GM15510 (cell line): ENCODE measurements at regions not wholly inside any gene's neighbourhood (a gene's known extent, or its start where the extent isn't known, plus 50 kb on each side); places are given as distances from the start of the nearest gene placed in this dataset.

Experiments
- POLR2A ChIP-seq: IDR thresholded peaks from 3 replicates; pipeline ENCODE4 v1.6.1; 2011; ENCODE audit warnings: borderline replicate concordance; ENCODE audit not compliant: insufficient read length; ENCODE audit errors: extremely low read depth

DNA sequence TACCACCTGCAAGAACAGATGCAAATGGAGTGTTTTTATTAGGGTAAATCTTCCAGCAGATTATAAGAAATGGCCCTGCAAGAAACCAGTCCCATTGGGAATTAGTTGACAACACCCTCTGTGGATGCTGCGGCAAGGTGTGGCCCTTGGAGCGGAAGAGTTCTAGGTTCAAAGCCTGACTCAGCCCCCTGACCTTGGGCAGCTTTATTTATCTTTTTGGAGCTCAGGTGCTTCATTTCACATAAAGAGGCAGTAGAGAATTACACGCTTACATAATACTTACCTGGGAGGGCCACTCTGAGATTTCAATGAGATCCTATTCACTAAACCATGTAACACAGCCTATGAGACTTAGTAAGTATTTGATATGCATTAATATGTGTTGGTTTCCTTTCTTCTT lies 318.2 kb upstream of the SOX9 start:
- TF ChIP-seq POLR2A: no peak

DNA sequence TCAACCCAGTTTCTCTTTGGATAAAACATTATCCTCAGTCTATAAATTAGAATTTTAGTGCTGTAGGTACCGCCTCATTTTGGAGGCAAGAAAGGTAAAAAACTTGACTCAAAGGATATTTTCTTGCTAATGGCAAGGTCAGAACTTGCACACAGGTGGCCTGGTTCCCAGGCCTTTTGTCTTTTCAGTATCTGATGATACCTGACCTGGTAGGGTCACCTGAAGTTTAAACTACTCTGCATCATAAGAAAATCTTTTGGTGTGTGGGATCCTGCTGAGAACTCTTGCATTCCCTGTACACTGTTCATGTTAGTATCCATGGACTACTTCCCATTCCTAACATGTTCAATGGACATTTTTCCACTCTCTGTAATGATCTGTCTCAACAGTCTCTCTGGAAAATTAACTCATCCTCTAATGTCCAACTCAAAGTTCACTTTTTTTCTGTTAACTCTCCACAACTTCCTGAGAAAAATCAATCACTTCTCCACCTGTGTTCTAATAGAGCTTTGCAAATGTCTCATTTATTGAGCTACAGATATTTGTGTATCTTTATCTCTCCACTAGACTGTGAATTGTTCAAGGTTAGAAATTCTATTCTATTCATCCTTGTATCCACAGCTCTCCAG lies 317.1 kb upstream of the SOX9 start:
- no peak for TF ChIP-seq POLR2A

DNA sequence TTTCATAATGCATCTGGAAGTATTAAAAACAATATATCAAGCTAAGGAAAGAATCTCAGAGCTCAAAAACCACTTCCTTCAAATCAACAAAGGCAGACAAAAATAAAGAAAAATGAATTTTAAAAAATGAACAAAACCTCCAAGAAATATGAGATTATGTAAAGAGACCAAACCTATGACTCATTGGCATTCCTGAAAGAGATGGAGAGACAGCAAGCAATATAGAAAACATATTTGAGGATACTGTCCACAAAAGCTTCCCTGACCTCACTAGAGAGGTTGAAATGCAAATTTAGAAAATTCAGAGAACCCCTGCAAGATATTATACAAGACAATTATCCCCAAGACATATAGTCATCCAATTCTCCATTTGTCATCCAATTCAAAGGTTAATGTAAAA lies 311.3 kb upstream of the SOX9 start:
- TF ChIP-seq POLR2A: no peak

DNA sequence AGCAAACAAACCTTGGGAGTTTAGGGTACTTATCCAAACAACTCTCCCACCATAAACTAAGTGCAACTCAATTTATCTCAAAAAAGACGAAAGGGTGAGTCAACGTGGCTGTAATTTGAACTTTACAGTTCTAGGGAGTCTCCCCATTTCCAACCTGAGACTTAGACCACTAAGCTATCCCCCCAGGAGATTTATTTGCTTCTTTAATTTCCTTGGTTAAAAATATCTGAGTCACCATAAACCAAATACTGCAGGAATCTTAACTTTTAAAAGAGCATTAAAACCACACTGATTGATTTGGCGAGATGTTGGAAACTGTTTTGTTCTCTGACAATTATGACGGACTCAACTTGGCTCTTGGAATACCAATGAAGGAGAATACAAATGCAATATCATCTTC lies 299.3 kb upstream of the SOX9 start:
- no peak for TF ChIP-seq POLR2A

DNA sequence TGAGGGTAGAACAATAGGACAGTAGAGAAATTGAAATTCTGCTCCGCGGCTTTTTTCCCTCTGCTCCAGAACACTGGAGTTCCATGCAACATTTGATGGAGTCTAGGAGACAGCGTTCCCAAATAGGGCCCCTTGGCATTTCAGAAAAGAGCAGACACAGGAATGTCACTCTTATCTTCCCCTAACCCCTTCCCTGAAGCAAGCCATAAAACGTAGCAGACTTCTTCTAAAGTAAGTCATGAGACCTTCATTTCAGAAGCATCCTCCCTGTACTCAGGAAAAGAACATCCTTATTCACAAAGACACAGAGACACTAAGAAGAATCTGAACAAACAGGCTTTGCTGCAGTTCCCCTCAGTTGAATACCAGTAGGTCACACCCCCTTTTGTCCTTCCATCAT lies 296.1 kb upstream of the SOX9 start:
- no peak for TF ChIP-seq POLR2A

DNA sequence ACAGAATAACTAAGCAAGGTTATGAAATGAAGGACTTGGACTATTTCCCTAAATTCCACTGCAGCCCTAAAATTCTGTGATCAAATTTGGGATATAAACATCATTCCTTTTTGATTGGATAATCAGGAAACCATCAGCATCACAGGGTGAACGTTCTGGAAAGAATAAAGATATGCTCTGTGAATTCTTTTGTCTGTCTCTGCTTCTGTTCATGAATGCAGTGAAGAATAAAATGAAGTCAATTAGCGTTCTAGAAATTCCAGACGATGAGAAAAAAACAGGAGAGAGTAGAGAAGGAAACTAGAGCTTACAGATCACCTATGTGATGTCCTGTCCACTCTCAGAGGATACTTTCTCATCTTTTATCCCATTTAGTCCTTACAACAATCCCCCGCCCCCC lies 295.1 kb upstream of the SOX9 start:
- TF ChIP-seq POLR2A: no peak

DNA sequence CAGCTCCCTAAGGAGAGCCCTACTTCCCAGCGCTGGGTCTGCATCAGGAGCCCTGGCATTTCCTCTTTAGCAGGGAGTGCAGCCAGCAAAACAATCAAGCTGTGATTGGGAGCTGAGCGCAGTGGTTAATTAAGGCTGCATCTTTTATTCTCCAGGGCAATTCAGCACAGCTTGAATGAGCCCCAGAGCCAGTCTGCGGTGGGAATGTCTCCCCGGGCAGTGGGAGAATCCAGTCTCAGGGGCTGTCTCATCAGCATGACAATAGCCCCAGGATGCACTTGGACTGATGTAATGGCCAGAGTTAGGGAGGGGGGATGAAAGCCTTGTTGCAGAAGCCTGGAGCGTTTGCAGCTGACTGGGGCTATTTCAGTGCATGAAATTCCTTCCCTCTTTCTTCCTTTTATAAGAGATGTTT lies 292.6 kb upstream of the SOX9 start:
- TF ChIP-seq POLR2A: no peak

DNA sequence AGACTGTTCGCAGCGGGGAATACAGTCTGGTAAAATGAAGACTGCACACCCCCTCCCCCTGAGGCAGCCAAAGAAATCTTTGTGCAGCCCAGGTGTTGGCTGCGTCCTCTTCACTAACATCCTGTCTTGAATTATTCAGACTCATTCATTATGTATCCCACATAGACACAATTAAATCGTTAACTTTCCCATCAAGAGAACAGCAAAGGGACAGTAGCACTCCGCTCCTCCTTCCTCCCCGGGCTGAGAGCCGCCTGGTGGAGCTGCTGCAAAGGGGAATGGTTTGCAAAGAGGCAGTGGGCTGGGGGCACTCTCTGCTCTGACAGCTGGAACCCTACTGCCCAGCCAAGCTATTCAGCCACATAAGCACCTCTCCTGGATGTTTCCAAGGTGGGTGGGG lies 290.0 kb upstream of the SOX9 start:
- TF ChIP-seq POLR2A: no peak

DNA sequence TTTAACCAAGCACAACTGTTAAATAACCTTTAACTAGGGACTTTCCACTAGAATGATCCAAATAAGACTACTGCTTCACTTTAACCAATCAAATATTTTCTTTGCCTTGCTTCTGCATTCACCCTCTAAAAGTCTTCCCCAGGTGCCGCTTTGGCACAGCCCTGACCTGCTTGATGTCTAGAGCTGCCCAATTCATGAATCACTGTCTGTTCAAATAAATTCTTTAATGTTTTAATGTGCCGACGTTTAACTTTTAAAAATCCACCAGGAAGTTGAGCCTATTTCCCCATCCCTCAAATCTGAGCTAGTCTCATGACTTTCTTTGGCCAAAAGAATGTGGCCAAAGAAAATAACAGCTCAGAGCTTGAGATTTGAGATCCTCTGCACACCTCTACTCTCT lies 277.8 kb upstream of the SOX9 start:
- TF ChIP-seq POLR2A: no peak

DNA sequence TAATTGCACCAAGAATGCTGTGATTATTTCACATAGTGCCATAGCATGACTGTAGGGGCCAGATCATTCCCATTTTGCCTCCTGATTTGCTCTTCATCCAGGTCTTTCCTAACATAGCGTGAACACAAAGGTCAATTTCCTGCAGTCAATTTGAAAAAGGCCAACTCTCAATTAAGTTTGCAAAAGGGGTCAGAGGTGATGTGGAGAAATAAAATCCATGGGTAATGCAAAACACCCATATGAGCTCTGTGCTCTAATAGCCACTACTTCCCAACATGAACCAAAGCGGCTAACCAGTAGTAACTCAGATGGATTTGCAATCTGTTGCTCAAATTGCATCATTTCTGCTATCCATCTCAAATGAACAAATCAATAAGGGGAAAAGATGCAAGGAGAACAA lies 275.5 kb upstream of the SOX9 start:
- TF ChIP-seq POLR2A: no peak

DNA sequence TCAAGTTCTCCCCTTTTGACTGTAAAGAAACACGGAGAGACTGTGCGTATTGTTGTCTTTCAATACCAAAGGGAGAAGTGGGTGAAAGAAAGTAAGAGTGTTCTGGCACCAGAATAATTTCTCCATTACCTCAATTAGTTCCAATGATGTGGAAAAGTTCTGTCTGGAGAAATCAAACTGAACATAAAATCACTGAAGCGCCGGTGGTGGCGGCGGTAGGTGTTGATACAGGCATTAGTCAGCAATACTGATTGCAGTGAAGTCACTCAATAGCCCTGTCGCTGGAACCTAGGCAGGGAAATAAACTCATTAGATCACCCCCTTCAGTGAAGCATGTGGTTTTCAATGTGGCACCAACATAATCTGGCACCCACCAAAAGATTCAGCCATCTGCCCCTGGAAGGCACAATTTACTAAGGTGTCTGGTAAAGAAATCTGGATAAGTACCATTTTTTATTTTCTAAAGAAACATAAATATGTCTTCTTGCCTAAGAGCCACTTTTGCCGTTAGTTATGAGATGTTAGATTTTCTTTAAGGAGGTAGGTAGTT lies 274.2 kb upstream of the SOX9 start:
- no peak for TF ChIP-seq POLR2A

DNA sequence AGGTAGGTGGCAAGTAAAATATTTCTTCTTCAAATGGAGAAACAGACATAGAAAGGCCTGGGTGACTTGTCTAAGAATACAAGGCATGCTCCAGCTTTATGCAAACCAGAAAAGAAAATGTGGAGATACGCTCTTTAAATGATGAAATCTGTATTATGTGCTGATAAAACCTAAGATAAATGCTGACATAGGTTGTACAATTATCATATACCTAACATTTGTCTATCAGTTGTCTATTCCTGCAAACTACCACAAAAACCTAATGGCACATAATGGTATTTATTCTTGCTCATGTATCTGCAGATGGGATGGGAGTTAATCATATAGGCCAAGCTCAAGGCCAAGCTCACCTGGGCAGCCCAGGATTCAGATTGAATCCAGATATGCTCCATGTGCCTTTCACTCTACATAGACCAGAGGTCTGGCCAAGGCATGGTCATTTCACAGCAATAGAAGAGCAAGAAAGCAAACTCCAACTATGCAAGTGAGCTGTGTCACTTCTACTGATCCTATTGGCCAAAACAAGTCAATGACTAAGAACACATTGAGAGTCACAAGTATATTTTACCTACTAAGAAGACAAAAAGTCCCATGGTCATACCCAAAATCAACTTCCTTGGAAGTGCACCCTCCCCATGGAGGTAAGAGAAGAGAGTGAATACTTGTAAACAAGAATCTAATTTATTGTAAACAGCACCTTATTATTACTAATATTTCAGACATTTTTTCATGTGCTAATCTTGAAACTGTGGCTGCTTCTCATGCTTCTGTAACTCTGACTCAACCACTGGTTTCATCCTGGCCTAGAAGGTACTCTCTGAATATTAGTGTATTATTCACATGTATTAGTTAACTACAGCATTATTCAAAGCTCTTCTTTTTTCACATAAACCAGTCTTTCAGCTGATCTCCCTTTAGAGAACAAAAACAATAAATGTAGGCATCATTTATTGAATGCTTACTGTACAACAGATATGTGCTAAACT lies 270.7 kb upstream of the SOX9 start:
- TF ChIP-seq POLR2A: no peak

DNA sequence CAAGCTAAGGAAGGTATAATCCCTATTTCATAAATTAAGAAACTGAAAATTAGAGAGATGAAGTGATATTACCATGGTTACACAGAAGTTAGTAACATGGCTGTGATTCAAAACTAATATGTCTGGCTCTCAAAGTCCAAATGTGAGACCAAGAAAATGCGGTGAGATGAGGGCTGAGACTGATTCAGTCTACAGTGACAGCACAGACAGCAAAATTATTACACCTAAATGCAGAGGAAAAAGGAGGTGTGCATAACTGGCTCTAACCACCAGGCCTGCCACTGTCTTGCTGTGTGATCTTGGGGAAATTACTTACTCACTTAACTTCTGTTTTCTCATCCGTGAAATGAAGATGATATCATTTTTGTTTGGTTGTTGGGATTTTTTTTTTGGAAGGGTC lies 270.0 kb upstream of the SOX9 start:
- no peak for TF ChIP-seq POLR2A

DNA sequence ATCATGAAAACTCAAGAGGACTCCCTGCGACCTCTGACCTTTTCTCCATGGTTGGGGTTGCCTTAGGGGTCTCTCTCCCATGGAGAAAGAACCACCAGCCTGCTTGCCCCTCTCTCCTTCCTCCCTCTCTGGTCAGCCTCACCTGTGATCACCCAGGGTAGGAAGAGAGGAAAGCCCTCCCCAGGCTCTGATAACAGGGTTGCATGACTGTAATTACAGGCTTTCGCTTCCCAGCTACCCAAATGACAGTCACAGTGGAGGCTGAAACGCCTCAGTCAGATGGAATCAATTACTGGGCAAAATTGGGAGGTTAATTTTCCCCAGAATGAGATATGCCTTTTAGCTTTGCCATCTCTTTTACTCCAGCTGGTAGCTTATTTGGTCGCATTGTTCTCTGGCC lies 265.8 kb upstream of the SOX9 start:
- TF ChIP-seq POLR2A: no peak

DNA sequence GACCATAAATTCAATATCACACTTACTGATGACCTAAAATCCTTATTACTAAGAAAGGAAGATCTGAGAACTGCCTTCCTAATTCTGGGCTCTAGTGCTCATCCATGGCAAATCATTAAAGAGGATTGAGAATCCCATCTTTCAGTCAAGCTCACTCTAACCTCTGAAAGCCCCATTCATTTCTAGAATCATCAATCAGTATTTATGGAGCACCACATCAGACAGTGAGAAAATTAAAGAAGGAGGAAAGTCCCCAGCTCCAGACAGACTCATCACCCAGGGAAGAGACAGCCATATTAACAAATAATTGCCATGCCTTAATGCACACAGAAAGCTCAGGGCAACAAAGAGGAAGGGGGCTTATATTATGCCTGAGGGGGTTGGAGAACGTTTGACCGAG lies 256.1 kb upstream of the SOX9 start:
- no peak for TF ChIP-seq POLR2A

DNA sequence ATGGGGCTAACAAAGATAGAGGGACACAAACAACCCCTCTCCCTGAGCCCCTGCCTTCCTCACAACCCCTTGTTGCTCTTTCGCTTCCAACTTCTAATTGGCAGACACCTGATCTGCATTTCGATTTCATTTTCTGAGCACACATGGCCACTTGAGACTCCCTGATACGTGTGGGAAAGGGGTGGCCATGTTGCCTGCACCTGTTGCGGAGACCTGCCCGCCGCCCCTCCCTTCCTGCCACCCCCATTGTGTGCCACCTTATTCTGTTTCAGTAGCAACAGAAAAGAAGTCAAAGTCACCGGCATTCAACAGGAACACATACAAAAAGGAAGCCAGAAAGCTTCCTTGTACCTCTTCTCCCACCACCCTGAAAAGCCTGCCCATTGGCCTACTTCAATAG lies 254.7 kb upstream of the SOX9 start:
- no peak for TF ChIP-seq POLR2A

DNA sequence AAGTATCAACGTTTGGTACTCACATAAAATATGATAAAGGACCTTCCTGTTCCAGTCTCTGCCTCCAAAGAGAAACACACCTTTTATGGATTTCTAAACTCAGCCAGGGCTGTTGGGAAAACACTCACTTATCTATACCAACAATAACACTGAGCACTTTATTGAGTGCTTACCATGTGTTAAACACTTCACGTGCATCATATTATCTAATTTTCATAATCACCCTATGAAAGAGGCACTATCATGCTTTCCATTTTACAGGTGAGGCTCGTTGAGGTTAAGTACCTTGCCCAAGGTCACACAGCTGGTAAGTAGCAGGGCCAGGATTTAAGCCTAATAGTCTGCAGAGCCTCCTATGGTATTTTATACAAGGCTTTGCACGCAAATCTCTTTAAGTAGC lies 251.5 kb upstream of the SOX9 start:
- no peak for TF ChIP-seq POLR2A
